ENCODE measurements at regions not wholly inside any gene's neighbourhood (a gene's known extent, or its start where the extent isn't known, plus 50 kb on each side); places are given as distances from the start of the nearest gene placed in this dataset.
"Not testable (repeated sequence)": the region's sequence is repeated elsewhere in the genome, so short reads cannot be mapped to it uniquely, and the experiment has no call there.

DNA sequence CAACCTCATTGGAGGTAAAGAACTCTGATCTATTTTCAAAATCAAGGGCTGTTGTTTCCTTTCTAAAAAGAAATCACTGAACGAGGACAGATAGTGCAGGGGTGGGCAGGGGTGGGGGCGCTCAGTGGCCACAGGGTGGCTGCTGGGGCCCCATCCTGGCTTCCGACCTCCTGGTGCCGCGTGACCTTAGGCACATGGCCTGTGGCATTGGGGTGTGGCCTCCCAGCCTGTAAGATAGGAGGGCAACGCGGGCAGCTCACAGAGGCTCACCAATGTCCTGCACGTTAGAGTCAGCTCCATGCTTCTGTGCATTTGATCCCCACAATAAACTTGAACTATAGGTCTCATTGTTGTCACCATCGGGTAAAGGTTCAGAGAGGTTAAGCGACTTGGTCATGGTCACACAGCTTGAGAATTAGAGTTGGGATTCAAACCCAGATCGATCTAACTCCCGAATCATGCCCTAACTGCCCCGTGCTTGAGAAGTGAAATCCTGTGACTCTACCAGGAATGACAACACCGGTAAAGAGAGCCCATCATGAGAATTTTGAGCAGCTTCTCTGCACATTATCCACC lies 148.0 kb upstream of the SLC6A11 start:
- DNase-seq, result no peak

DNA sequence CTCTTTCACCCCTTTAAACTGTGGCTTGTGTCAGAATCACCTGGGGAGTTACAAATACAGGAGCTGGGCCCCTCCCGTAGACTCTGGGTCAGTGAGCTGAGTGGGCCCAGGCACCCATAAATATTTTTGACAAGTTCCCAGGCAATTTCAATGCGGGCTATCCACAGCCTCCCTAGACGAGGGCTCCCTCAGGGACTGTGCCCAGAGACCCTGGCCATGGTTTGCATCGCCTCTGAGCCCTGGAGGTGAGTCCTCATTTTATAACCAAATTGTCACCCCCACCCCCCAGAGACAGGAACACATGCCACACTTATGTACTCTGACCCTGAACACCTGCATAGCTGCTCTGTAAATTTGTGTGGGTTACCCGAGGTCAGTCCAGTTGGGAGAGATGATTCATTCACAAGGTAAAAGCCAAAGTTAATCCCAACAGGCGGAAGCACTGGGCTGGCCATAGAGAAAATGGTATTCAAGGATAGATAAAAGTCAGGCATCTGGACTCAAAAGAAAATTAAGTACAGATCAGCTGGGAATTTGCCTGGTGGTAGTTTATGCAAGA lies 146.5 kb upstream of the SLC6A11 start:
- DNase-seq, result no peak

DNA sequence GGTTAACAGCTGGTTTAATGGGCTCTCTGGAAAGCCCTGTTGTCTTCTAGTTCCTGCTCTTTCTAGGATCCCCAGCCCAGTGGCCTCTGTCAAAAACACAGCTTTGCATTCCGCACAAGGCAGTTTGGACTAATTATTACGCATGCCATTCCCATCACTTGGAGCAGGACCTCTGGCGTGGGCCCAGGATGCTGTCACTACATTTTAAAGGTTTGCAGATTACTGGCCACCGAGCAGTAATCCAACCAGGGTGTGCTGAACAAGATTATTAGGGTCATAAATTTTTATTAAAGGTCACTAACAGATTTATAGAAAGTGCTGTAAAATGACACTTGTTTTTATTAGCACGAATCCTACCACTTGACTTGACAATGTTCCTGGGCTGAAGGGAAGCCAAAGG lies 143.6 kb upstream of the SLC6A11 start:
- no peak for DNase-seq

DNA sequence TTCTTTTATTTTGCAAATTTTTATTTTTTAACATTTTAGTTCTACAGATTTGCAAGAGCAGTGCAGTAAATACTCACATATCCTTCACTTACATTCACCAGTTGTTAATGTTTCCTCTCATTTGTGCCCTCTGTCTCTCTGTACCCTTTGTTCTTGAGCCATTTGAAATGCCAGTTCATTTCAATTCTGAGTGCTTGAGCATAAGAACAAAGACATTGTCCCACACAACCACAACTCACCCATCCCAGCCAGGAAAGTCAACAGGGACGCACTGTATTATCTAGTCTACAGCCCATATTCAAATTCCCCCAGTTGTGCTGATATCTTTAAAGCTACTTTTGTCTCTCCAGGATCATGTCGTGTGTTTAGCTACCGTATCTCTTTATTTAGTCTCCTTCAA lies 141.4 kb upstream of the SLC6A11 start:
- no peak for DNase-seq

DNA sequence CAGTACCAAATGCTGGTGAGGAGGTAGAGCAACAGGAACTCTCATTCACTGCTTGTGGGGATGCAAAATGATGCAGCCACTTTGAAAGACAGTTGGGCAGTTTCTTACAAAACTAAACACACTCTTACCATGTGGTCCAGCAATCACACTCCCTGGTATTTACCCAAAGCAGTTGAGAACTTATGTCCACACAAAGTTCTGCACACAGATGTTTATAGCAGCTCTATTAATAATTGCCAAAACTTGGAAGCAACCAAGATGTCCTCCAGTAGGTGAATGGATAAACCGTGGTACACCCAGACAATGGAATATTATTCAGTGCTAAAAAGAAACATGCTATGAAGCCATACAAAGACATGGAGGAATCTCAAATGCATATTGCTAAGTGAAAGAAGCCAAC lies 139.1 kb upstream of the SLC6A11 start:
- no peak for DNase-seq

DNA sequence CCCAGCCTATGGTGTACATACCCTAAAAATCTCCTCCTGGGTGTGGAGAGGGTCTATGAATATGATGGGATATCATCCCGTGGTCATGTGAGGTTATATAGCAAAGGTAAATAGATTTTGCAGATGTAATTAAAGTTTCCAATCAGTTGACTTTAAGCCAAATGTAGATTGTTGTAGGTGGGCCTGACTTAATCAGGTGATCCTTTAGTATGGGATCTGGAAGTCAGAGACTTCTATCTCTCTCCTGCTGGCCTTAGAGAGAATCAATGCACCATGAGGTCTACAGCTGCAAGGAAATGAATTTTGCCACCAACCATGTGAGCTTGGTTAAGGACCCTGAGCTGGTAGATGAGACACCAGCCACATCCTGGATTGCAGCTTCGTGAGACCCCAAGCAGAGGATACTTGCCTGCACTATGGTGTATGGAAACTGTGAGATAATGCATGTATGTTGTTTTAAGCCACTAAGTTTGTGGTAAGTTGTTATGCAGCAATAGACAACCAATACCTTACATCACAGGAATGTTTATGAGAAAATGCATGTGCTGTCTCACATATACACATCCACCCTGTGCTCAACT lies 137.1 kb upstream of the SLC6A11 start:
- DNase-seq, result no peak

DNA sequence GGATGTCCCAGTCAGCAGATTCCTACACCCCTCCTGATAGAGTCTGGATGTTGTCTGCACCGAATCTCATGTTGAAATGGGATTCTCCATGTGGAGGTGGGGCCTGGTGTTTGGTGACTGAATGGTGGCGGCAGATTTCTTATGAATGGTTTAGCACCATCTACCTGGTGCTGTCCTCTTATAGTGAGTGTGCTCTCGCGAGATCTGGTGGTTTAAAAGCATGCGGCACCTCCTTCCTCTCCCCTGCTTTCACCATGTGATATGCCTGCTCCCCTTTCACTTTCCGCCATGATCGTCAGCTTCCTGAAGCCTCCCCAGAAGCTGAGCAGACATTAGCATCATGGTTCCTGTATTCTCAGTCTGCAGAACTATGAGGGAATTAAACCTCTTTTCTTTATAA lies 135.2 kb upstream of the SLC6A11 start:
- no peak for DNase-seq

DNA sequence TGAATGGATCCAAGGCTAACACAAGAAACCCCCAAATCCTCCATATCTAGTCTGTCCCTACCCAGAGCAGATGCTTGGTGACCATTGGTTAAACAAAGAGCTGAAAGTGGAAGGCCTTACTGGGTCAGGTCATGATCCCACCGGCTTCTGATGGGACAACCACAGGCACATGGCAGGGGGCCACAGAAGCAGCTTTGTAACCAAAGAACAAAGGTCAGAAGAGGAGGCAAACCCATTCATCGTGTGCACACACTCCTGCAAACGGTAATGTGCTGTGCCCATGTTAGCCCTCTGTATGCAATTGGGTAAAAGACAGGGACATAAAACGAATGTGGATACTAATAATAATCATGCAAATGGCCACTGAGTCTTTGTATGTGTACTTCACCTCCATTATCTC lies 133.3 kb upstream of the SLC6A11 start:
- DNase-seq, result no peak

DNA sequence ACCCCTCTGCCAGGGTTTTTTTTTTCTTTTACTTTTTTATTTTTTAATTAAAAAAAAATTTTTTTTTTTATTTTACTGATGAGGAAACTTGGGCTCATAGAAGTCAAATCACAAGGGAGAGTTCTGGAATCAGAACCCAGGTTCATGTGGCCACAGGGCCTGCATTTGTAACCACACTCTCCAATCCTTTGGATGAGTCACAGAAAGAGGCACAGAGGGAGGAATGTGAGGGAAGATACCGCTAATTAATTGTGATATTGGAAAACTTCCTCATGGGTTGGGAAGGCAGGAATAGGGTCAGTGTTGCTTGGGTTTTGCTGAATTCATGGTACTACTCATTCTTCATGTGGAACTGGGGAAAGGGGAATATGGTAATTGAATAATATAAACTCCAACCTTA lies 132.9 kb upstream of the SLC6A11 start:
- DNase-seq, result no peak

DNA sequence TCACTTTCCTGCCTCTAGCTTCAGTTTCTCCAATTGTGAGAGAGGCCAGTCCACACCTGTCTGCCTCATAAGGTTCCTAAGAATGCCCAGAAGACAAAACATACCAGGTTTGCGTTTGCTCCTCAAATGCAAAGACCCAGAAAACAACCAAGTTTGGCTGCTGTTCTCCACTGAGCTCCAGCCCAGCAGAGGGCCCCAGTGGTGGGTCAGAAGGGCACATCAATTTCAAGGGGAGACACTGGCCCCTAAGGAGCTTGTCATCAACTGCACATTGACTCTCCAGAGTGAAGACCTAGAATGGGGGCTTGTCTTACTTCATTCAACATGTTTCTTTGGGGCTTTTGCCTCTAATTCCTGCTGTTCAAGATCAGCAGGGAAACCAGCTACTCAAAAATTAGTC lies 127.9 kb upstream of the SLC6A11 start:
- DNase-seq, result no peak

DNA sequence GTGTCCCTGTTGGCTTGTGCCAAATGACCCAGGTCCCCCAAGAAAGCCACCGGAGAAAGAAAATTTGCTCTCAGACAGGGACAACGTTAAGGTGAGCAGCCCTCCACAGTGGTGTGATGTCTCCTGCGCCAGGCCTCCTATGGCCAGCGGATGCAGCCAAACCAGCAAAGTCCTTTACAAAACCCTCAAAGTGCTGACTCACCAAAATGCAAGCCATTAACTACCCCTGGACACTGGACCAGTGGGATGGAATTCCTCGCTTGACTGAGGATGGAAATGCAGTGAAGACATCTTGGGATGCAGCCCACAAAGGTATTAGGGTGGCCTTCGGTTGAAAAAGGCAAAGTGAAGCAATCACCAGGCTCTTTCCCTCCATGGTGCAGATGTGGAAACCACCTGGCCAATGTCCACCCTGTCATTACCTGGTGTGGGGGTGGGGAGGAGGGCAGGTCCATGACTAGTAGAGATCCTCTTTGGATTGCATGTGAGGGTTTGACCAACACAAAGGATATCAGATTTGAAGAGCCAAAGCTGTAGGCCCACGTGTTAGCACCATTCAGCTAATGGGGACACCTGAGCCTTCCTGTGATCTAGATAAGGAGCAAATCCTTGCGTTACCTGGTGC lies 127.4 kb upstream of the SLC6A11 start:
- no peak for DNase-seq

DNA sequence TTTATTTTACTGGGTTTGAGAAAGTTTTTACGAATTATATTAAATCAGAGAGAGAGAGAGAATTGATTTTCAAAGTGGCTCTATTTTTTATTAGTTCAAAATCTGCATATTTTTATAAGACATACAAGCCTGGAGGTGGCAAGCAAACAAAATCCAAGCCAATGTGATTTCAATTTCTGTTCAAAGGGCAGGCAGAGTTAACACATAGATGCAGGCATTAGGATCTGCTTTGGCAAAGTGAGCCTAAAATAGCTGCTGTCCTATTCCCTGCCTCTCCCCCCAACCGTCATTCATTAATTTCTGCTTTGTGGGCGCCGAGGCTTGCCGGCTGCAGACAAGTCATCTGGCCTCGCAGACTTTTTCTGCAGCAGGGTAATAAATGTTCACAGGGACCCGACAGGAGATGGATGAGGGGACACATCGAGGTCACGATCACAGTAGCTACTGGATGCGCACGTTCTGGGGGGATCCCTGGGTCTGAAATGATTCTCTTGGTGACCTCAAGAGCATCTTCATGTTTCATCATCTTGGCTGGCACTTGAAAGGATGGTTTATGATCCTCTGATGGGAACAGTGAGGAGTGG lies 123.9 kb upstream of the SLC6A11 start:
- DNase-seq, result no peak

DNA sequence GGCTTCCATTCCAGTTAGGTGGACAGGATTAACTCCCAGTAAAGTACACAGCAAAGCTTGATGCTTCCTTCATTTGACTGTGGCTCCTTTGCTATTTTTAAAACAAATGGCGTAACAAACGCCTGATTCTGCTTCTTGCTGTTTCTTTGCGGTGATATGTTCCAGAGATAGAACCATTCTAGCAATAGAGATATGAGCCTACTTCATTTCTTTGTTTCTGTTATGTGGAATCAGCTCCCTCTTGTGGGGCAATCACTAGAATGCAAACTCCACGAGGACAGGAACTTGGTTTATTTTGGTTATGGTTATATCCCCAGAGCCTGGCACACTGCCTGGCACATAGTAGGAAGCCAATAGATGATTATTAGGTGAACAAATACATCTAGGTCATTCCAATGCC lies 122.6 kb upstream of the SLC6A11 start:
- no peak for DNase-seq

DNA sequence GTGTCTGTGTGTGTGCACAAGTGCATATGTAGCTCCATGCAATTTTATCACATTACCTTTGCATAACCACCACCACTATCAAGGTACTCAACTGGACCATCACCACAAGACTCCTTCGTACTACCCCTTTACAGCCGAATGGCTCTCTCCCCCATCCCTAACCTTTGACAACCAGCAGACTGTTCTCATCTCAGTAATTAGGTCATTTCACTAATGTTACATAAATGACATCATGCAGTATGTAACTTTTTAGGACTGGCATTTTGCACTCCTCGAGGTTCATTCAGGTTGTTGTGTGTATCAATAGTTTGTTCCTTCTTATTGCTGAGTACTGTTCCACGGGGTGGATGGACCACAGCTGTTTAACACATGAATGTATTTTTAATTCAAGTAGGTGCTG lies 121.8 kb upstream of the SLC6A11 start:
- DNase-seq, result no peak

DNA sequence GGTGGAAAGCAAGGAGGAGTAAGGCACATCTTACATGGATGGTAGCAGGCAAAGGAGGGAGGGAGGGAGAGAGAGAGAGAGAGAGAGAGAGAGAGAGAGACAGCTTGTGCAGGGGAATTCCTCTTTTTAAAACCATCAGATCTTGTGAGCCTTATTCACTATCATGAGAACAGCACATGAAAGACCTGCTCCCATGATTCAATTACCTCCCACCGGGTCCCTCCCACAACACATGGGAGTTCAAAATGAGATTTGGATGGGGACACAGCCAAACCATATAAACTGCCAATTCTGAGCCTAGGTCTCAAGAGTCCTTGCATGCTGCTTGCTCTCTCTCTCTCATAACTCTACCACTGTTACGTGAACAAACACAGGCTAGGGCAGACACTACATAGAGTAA lies 120.8 kb upstream of the SLC6A11 start:
- not testable (repeated sequence) for DNase-seq

DNA sequence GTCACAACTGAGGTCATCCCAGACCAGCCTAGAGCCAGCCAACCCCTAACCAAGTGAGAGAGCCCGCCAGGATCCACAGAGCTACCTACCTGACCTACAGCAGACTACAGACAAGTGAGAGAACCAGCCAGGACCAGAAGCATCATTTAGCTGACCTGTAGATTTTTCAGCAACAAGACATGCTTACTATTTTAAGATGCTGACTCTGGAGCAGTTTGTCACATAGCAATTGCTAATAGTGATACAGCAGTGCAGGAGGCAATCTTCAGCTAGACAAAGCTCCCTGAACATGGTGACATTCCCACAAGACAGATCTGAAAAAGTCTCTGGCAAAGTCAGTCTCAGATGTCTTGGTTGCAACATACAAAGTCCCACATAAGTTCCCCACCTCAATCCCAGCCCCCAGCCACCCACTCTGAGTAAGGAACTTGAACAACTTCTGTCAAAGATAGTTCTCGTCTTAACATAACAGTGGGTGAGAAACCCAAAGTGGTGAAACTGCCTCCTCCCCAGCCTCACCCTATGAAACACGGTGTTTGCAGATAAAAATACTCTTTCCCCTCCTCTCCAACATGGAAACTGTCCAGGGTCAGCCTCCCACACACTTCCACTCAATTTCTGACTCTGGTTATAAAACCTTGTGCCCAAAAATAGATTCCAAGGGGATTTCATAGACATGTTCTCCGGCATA lies 120.3 kb upstream of the SLC6A11 start:
- DNase-seq, result no peak

DNA sequence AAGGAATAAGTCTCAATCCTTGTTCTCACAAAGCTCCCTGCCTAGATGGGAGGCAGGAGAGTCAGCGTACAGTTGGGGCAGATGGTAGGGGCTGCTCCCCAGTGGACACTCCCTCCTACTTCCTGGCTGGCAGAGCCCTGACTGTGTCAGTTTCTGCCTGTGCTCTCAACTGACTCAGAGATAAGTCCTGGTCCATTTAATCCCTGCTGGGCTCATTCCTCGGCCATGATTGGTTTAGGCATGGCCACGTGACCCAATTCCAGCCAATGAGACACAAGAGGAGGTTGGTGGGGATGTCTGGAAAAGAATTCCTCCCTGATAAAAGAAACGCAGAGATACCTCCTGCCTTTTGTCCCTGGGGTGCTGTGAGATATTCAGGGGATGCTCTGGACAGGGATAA lies 118.1 kb upstream of the SLC6A11 start:
- no peak for DNase-seq

DNA sequence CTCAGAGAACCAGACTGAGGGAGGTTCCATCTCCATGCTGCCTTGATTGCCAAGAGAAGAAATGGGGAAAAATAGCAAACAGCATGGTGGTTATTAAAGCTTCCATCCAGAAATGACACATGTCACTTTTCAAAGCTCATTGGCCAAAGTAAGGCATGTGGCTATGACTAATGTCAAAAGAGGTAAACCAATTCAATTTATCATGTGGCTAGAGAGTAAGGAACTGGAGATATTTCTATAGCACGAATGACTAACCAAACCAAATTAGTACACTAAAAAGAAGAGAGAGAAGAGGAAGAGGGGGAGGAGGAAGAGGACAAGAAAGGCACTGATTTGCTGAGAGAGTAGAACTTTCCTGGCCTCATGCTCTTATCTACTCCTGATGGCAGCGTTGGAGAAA lies 115.2 kb upstream of the SLC6A11 start:
- DNase-seq, result no peak

DNA sequence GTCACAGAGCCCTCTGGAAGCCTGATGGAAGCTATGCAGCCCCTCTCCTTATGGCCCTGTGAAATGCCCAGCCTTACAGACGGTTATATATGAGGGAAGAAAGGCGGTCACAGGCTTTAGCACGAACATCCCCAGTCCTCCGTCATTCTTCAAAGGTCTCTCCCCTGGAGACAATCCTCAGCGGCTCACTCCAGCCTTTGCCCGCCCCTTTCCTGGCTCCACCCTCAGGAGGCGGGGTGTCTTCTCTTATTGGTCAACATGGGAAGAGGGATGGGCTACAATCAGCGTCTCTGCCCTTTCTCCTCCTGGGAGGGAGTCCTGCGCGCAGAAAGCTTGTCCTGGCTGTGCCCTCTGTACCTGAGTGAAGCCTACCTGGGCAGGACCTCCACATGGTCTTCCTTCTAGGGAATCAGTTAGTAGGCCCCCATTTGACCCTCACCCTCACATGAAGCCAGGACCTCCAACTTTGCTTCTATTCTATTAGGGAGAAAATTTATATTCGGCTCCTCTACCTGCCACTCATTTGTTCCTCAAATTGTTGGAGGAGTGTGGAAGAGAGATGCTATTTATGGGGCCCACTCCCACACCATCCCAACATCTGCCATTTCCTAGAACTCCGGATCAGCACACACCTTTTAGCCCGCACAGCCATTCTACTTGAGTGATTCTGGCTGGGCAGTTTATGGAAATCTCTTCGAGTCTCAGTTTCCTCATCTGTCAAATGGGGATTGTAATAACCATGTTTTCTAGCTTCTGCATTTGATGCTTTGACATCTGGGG lies 112.9 kb upstream of the SLC6A11 start:
- no peak for DNase-seq

DNA sequence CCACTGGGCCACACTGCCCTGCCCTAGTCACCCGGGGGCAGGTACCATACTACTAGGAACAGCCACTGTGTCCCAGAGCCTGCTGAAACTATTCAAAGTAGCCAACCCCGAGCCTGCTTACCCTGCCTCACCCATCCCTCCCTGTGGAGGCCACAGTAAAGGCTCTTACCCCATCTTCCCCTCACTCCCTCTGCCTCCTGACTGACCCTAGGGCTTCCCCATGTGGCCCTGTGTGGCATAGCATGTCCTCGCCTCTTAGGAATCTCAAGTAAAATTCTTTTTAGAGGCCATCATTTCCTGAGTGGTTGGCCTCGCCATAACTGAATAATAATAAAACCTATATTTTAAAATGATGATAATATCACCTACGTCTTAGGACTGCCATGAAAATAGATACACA lies 112.2 kb upstream of the SLC6A11 start:
- no peak for DNase-seq

DNA sequence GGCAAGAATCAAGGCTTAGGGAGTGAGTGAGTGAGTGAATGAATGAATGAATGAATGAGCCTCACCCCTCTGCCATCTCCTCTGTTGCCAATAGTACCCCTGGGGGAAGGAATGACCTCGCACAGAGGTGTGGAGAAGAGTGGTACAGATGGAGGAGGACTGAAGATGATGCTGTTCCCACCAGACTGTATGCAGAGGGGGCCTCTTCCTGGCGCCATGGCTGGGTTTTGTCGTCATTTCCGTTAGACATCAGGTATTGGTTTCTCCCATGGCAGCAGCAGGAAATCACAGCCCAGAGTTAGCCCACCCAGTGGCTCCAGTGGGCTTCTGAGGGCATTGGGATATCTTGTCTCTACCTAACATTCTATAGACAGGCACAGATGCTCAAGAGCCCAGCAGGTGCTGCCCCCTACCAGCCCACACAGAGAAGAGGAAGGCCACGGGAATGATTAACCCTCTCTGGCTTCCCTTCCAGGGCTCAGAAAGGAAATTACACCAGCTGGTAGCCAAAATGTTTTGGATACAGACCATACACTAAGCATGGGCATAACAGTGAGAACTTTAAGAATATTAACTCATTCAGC lies 109.8 kb upstream of the SLC6A11 start:
- no peak for DNase-seq

DNA sequence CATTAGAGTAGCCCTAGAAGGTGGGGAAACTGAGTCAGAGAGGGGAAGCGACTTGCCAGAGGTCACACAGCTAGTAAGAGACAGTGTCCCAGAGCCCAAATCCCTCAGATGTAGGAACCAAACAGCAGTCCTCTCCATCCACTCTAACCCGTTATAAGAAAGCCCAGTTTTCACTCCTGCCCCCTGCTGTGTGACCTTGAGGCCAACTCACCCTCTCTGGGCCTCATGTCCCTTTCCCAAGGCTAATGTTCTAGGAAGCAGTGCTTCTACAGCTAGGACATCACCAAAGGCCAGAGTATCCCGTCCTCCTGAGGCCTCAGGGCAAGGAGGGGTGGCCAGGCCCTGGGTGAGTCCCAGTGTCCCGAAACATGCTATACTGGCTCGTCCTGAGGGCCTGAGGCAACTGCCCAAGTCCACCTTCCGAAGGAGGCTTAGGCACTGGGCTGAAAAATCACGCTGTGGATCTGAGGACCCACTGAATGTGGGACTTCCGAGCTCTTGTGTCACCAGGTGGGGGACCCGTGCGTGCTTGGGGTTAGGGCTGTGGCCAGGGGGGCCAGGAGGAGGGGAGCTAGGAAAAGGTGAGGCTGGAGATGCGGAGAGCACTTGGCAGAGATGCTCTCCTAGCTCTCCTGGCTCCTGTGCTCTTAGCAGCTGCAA lies 109.2 kb upstream of the SLC6A11 start:
- no peak for DNase-seq
